ENCODE measurements at regions not wholly inside any gene's neighbourhood (a gene's known extent, or its start where the extent isn't known, plus 50 kb on each side); places are given as distances from the start of the nearest gene placed in this dataset.

GRCh38 chr21:15365751-15366392 lies 301.1 kb upstream of the NRIP1 start:
- Histone ChIP-seq H2AFZ (ENCODE audit: low read length) (no peak overlapping the region), H3K9me2 (replicated peaks; ENCODE audit: low read depth, low read length) (no peaks in the 10 kb centered on the region), H3K27me3 (ENCODE audit: insufficient read depth, low read length, poor library complexity, severe bottlenecking) (no peaks in the 10 kb centered on the region), H4K20me1 (ENCODE audit: insufficient read depth, low read length, poor library complexity, severe bottlenecking) (no peaks in the 10 kb centered on the region), H3K4me1 (ENCODE audit: insufficient read depth, low read length, poor library complexity, severe bottlenecking) (no peaks in the 10 kb centered on the region), H3K4me2 (ENCODE audit: low read depth, low read length, poor library complexity, severe bottlenecking) (no peak overlapping the region), H3K4me3 (ENCODE audit: low read length, poor library complexity, severe bottlenecking) (no peak overlapping the region), H3K9ac (ENCODE audit: low read depth, low read length, poor library complexity, severe bottlenecking) (no peak overlapping the region), H3K79me2 (ENCODE audit: insufficient read depth, low read length) (no peaks in the 10 kb centered on the region), H3K36me3 (ENCODE audit: insufficient read depth, low read length) (no peaks in the 10 kb centered on the region), H3K9me3 (ENCODE audit: insufficient read depth, low read depth, low read length) (0 out of 2 replicates have a peak, but pooled peaks cover 6% of the 10 kb centered on the region), H3F3A (ENCODE audit: low read depth) (no peaks in the 10 kb centered on the region)
- TF ChIP-seq CTCF (conservative IDR thresholded peaks at IDR 0.05; ENCODE audit: low read length) (no peak), EZH2phosphoT487 (IDR thresholded peaks at IDR 0.05; ENCODE audit: borderline replicate concordance) (no peak)

- H3K9ac ChIP-seq (ENCODE audit: low read depth, low read length, poor library complexity, severe bottlenecking), result no peak overlapping the region
- TF ChIP-seq CTCF (conservative IDR thresholded peaks at IDR 0.05; ENCODE audit: low read length), result no peak
- H3K9me3 ChIP-seq (ENCODE audit: insufficient read depth, low read depth, low read length), result 0 out of 2 replicates have a peak, but pooled peaks cover 6% of the 10 kb centered on the region
Observed at GRCh38 chr21:15366555-15366954, 301.8 kb upstream of the NRIP1 start.

GRCh38 chr21:15367061-15367626 lies 302.3 kb upstream of the NRIP1 start:
- Histone ChIP-seq H3K36me3 (ENCODE audit: insufficient read depth, low read length) (no peaks in the 10 kb centered on the region), H3K79me2 (ENCODE audit: insufficient read depth, low read length) (no peaks in the 10 kb centered on the region), H2AFZ (ENCODE audit: low read length) (no peak overlapping the region), H3K4me1 (ENCODE audit: insufficient read depth, low read length, poor library complexity, severe bottlenecking) (no peaks in the 10 kb centered on the region), H3K27me3 (ENCODE audit: insufficient read depth, low read length, poor library complexity, severe bottlenecking) (no peaks in the 10 kb centered on the region), H3F3A (ENCODE audit: low read depth) (no peaks in the 10 kb centered on the region), H3K4me3 (ENCODE audit: low read length, poor library complexity, severe bottlenecking) (no peak overlapping the region), H4K20me1 (ENCODE audit: insufficient read depth, low read length, poor library complexity, severe bottlenecking) (no peaks in the 10 kb centered on the region), H3K9me2 (replicated peaks; ENCODE audit: low read depth, low read length) (no peaks in the 10 kb centered on the region), H3K9me3 (ENCODE audit: insufficient read depth, low read depth, low read length) (0 out of 2 replicates have a peak, but pooled peaks cover 6% of the 10 kb centered on the region), H3K9ac (ENCODE audit: low read depth, low read length, poor library complexity, severe bottlenecking) (no peak overlapping the region), H3K4me2 (ENCODE audit: low read depth, low read length, poor library complexity, severe bottlenecking) (no peak overlapping the region)
- no peak for TF ChIP-seq EZH2phosphoT487 (IDR thresholded peaks at IDR 0.05; ENCODE audit: borderline replicate concordance)
- TF ChIP-seq CTCF (conservative IDR thresholded peaks at IDR 0.05; ENCODE audit: low read length), result no peak

More at GRCh38 chr21:15366555-15366954, 301.8 kb upstream of the NRIP1 start:
- no peaks in the 10 kb centered on the region for H3K4me1 ChIP-seq (ENCODE audit: insufficient read depth, low read length, poor library complexity, severe bottlenecking)
- H3K36me3 ChIP-seq (ENCODE audit: insufficient read depth, low read length), result no peaks in the 10 kb centered on the region
- no peak overlapping the region for H3K4me3 ChIP-seq (ENCODE audit: low read length, poor library complexity, severe bottlenecking)
- no peak overlapping the region for H3K4me2 ChIP-seq (ENCODE audit: low read depth, low read length, poor library complexity, severe bottlenecking)
- no peaks in the 10 kb centered on the region for H3K9me2 ChIP-seq (replicated peaks; ENCODE audit: low read depth, low read length)
- H3K79me2 ChIP-seq (ENCODE audit: insufficient read depth, low read length), result no peaks in the 10 kb centered on the region
- H3K27me3 ChIP-seq (ENCODE audit: insufficient read depth, low read length, poor library complexity, severe bottlenecking), result no peaks in the 10 kb centered on the region
- H2AFZ ChIP-seq (ENCODE audit: low read length), result no peak overlapping the region
- H4K20me1 ChIP-seq (ENCODE audit: insufficient read depth, low read length, poor library complexity, severe bottlenecking), result no peaks in the 10 kb centered on the region
- H3F3A ChIP-seq (ENCODE audit: low read depth), result no peaks in the 10 kb centered on the region
